PC-9 (cell line): ENCODE measurements at regions not wholly inside any gene's neighbourhood (a gene's known extent, or its start where the extent isn't known, plus 50 kb on each side); places are given as distances from the start of the nearest gene placed in this dataset.

Experiments
- EZH2 ChIP-seq: fragments of 200-600 bp; sonication (generic); IDR thresholded peaks from 2 replicates; pipeline ENCODE4 v1.8.0; 2017; ENCODE audit warnings: antibody characterized with exemption, low read depth
- TF ChIP-seq, protein P1 (sequence below): fragments of 200-600 bp; sonication (generic); conservative IDR thresholded peaks from 2 replicates; pipeline ENCODE4 v1.6.1; 2017; ENCODE audit warnings: mixed run types, antibody characterized with exemption, mild to moderate bottlenecking, moderate library complexity

- TF ChIP-seq, protein P1, sequence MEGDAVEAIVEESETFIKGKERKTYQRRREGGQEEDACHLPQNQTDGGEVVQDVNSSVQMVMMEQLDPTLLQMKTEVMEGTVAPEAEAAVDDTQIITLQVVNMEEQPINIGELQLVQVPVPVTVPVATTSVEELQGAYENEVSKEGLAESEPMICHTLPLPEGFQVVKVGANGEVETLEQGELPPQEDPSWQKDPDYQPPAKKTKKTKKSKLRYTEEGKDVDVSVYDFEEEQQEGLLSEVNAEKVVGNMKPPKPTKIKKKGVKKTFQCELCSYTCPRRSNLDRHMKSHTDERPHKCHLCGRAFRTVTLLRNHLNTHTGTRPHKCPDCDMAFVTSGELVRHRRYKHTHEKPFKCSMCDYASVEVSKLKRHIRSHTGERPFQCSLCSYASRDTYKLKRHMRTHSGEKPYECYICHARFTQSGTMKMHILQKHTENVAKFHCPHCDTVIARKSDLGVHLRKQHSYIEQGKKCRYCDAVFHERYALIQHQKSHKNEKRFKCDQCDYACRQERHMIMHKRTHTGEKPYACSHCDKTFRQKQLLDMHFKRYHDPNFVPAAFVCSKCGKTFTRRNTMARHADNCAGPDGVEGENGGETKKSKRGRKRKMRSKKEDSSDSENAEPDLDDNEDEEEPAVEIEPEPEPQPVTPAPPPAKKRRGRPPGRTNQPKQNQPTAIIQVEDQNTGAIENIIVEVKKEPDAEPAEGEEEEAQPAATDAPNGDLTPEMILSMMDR, result no peak
- no peak for TF ChIP-seq EZH2
These were observed 50.1 kb upstream of the IGFBP5 start for GRCh38 chr2:216745453-216745852.
